H1 (cell line): ENCODE measurements at regions not wholly inside any gene's neighbourhood (a gene's known extent, or its start where the extent isn't known, plus 50 kb on each side); places are given as distances from the start of the nearest gene placed in this dataset.

ENCODE experiments used
- CTCF ChIA-PET: fragments of 300-600 bp; sonication (Branson Sonifier 250); formaldehyde crosslinking; loops from one replicate; lab custom pipeline; 2021; ENCODE audit not compliant: partially characterized antibody; lab: Charles Lee
- POLR2A ChIA-PET: fragments of 300-600 bp; sonication (Branson Sonifier 250); formaldehyde crosslinking; loops from one replicate; lab custom pipeline; 2021; ENCODE audit warnings: inconsistent platforms; ENCODE audit not compliant: partially characterized antibody; lab: Charles Lee
- DNase-seq, 2 experiments: peaks; one replicate each; pipeline versions ENCODE4 v3.0.0 to v3.0.0-alpha.2; 2010 to 2022; ENCODE audit warnings: low spot score in 2 of 2, low read depth in 1 of 2, mixed read lengths in 1 of 2
- FAIRE-seq: peaks from 2 replicates; lab custom pipeline; 2011; peaks lifted over from hg19 to GRCh38; lab: Jason Lieb, UNC
- H2AFZ ChIP-seq: 2 replicates; pipeline ENCODE4 v1.8.1; 2012; ENCODE audit warnings: low read length, inconsistent platforms
- H2AK5ac ChIP-seq: 2 replicates; pipeline ENCODE4 v1.6.1; 2013; ENCODE audit warnings: low read depth, low read length
- H2BK120ac ChIP-seq: replicated peaks from 2 replicates; pipeline ENCODE3; 2013; ENCODE audit warnings: low read depth, low read length, inconsistent platforms
- H2BK12ac ChIP-seq: 2 replicates; pipeline ENCODE4 v1.6.1; 2013; ENCODE audit warnings: low read depth, low read length
- H2BK15ac ChIP-seq: 2 replicates; pipeline ENCODE4 v1.6.1; 2013; ENCODE audit warnings: low read length
- H2BK20ac ChIP-seq: 2 replicates; pipeline ENCODE4 v1.6.1; 2013; ENCODE audit warnings: low read length
- H2BK5ac ChIP-seq: 2 replicates; pipeline ENCODE4 v1.6.1; 2013; ENCODE audit warnings: low read depth, low read length
- H3K14ac ChIP-seq: 2 replicates; pipeline ENCODE4 v1.6.1; 2013; ENCODE audit warnings: inconsistent platforms; ENCODE audit not compliant: insufficient read length
- H3K18ac ChIP-seq: 2 replicates; pipeline ENCODE4 v1.6.1; 2013; ENCODE audit warnings: low read length; ENCODE audit errors: extremely low read depth
- H3K23ac ChIP-seq: 2 replicates; pipeline ENCODE4 v1.6.1; 2013; ENCODE audit warnings: inconsistent platforms; ENCODE audit not compliant: insufficient read length
- H3K23me2 ChIP-seq: 2 replicates; pipeline ENCODE4 v1.6.1; 2013; ENCODE audit warnings: low read depth, low read length
- H3K27ac ChIP-seq: 2 replicates; pipeline ENCODE4 v1.6.1; 2011; ENCODE audit warnings: low read depth, low read length, inconsistent platforms
- H3K27me3 ChIP-seq, 4 experiments: replicated peaks in 1 of 4; 1 replicate in 1 of 4; 2 replicates in 3 of 4; pipeline versions ENCODE4 v1.6.1 to v1.8.1; 2011 to 2013; ENCODE audit warnings: low read length in 3 of 4, mild to moderate bottlenecking in 3 of 4, inconsistent platforms in 2 of 4, mixed read lengths in 2 of 4, moderate library complexity in 1 of 4; ENCODE audit not compliant: control insufficient read depth in 3 of 4, insufficient read depth in 3 of 4; ENCODE audit errors: extremely low read depth in 1 of 4
- H3K36me3 ChIP-seq, 4 experiments: 2 replicates each; pipeline versions ENCODE4 v1.6.1 to v1.8.1; 2011 to 2013; ENCODE audit warnings: mild to moderate bottlenecking in 4 of 4, low read length in 3 of 4, moderate library complexity in 2 of 4, control low read depth in 1 of 4, inconsistent platforms in 1 of 4; ENCODE audit not compliant: insufficient read depth in 4 of 4, control insufficient read depth in 2 of 4
- H3K4ac ChIP-seq: replicated peaks from 2 replicates; pipeline ENCODE3; 2013; ENCODE audit warnings: low read length, low read depth, mixed read lengths, inconsistent platforms; ENCODE audit not compliant: insufficient read length
- H3K4me1 ChIP-seq, 4 experiments: replicated peaks in 1 of 4; 1 replicate in 1 of 4; 2 replicates in 3 of 4; pipeline versions ENCODE4 v1.6.1 to v1.8.1; 2011 to 2013; ENCODE audit warnings: low read length in 3 of 4, inconsistent platforms in 2 of 4, mixed read lengths in 1 of 4; ENCODE audit not compliant: insufficient read depth in 4 of 4, control insufficient read depth in 3 of 4
- H3K4me2 ChIP-seq, 2 experiments: 2 replicates each; pipeline versions ENCODE4 v1.6.1 to v1.8.1; 2011 to 2013; ENCODE audit warnings: low read depth in 2 of 2, low read length in 2 of 2, control low read depth in 1 of 2, inconsistent platforms in 1 of 2, mild to moderate bottlenecking in 1 of 2; ENCODE audit not compliant: insufficient read depth in 1 of 2
- H3K4me3 ChIP-seq, 4 experiments: fragments of 200-600, 300-600 bp in 1 of 4; sonication (generic), shearing (Covaris generic), sonication (Bioruptor Twin) in 1 of 4; 2 replicates each; pipeline versions ENCODE4 v1.5.1 to v1.8.1; 2011 to 2016; ENCODE audit warnings: low read length in 4 of 4, low read depth in 3 of 4, control low read depth in 2 of 4, inconsistent platforms in 2 of 4, mild to moderate bottlenecking in 2 of 4, mixed read lengths in 1 of 4, moderate library complexity in 1 of 4; ENCODE audit not compliant: insufficient read depth in 2 of 4; ENCODE audit errors: extremely low read depth in 1 of 4
- H3K56ac ChIP-seq: replicated peaks from 2 replicates; pipeline ENCODE3; 2013; ENCODE audit warnings: low read depth, mild to moderate bottlenecking, mixed read lengths, low read length, inconsistent platforms; ENCODE audit not compliant: insufficient read length
- H3K79me1 ChIP-seq: 2 replicates; pipeline ENCODE4 v1.6.1; 2013; ENCODE audit warnings: low read depth, low read length, control low read depth
- H3K79me2 ChIP-seq, 2 experiments: 2 replicates each; pipeline versions ENCODE4 v1.6.1 to v1.8.1; 2012 to 2013; ENCODE audit warnings: low read length in 2 of 2, mild to moderate bottlenecking in 2 of 2, inconsistent platforms in 1 of 2; ENCODE audit not compliant: insufficient read depth in 2 of 2, control insufficient read depth in 1 of 2
- H3K9ac ChIP-seq, 4 experiments: replicated peaks in 1 of 4; 1 replicate in 1 of 4; 2 replicates in 3 of 4; pipeline versions ENCODE4 v1.6.1 to v1.8.1; 2011 to 2013; ENCODE audit warnings: low read depth in 3 of 4, low read length in 3 of 4, control low read depth in 2 of 4, mild to moderate bottlenecking in 2 of 4, moderate library complexity in 2 of 4, inconsistent platforms in 1 of 4; ENCODE audit errors: extremely low read depth in 1 of 4
- H3K9me3 ChIP-seq, 2 experiments: 2 replicates each; pipeline versions ENCODE4 v1.6.1 to v1.8.1; 2012 to 2013; ENCODE audit warnings: mild to moderate bottlenecking in 2 of 2, moderate library complexity in 2 of 2, control low read depth in 1 of 2, inconsistent platforms in 1 of 2, low read depth in 1 of 2, low read length in 1 of 2, mixed read lengths in 1 of 2; ENCODE audit not compliant: insufficient read depth in 2 of 2
- H4K20me1 ChIP-seq, 2 experiments: replicated peaks in 1 of 2; 2 replicates each; pipeline versions ENCODE3 to v1.8.1; 2011 to 2013; ENCODE audit warnings: inconsistent platforms in 2 of 2, low read length in 2 of 2, mild to moderate bottlenecking in 1 of 2; ENCODE audit not compliant: insufficient read depth in 2 of 2, control insufficient read depth in 1 of 2
- H4K5ac ChIP-seq: 2 replicates; pipeline ENCODE4 v1.6.1; 2013; ENCODE audit warnings: low read length, low read depth, mixed read lengths, inconsistent platforms; ENCODE audit not compliant: insufficient read length
- H4K8ac ChIP-seq: 2 replicates; pipeline ENCODE4 v1.8.0; 2013; ENCODE audit warnings: mild to moderate bottlenecking, moderate library complexity, low read length, inconsistent platforms; ENCODE audit not compliant: insufficient read depth; ENCODE audit errors: extremely low read depth
- H4K91ac ChIP-seq: replicated peaks from 2 replicates; pipeline ENCODE3; 2013; ENCODE audit warnings: low read length, mixed read lengths, inconsistent platforms; ENCODE audit not compliant: insufficient read length
- EP300 ChIP-seq, 2 experiments: IDR thresholded peaks; 1 replicate in 1 of 2; 2 replicates in 1 of 2; pipeline ENCODE4 v1.6.1; 2011 to 2012; ENCODE audit warnings: low read depth in 2 of 2, low read length in 2 of 2, mild to moderate bottlenecking in 2 of 2, borderline replicate concordance in 1 of 2, inconsistent platforms in 1 of 2, moderate library complexity in 1 of 2
- KDM4A ChIP-seq: IDR thresholded peaks from one replicate; pipeline ENCODE4 v1.7.1; 2012; ENCODE audit warnings: low read depth, mild to moderate bottlenecking, moderate library complexity, low read length, inconsistent platforms; ENCODE audit not compliant: severe bottlenecking
- MAFK ChIP-seq: IDR thresholded peaks from 2 replicates; pipeline ENCODE4 v1.6.1; 2012; ENCODE audit warnings: low read depth, mild to moderate bottlenecking, improper control_type of control experiment, low read length
- RBBP5 ChIP-seq: IDR thresholded peaks from 2 replicates; pipeline ENCODE4 v1.7.1; 2012; ENCODE audit warnings: low read depth, mild to moderate bottlenecking, inconsistent platforms, low read length, moderate library complexity, borderline replicate concordance
- RFX5 ChIP-seq: IDR thresholded peaks from 2 replicates; pipeline ENCODE4 v1.6.1; 2011; ENCODE audit warnings: low read depth, low read length, improper control_type of control experiment, borderline replicate concordance
- SUZ12 ChIP-seq: fragments of 200-600 bp; sonication (generic); IDR thresholded peaks from 2 replicates; pipeline ENCODE4 v1.6.1; 2012; ENCODE audit warnings: mild to moderate bottlenecking, inconsistent platforms, low read length, moderate library complexity, mixed read lengths
- TEAD4 ChIP-seq: IDR thresholded peaks from 2 replicates; pipeline ENCODE4 v1.6.1; 2012; ENCODE audit warnings: low read depth, low read length, inconsistent platforms, mixed read lengths
- YY1 ChIP-seq: IDR thresholded peaks from 2 replicates; pipeline ENCODE4 v1.6.1; 2011; ENCODE audit warnings: low read depth, mild to moderate bottlenecking, low read length
- WGBS, 2 experiments: shearing (Covaris generic) in 1 of 2; methylation state at CpG; one replicate each; pipeline versions ENCODE4 v1.1.6 to v1.1.7; 2013 to 2015; ENCODE audit warnings: low lambda C conversion rate in 2 of 2, mixed read lengths in 2 of 2, inconsistent platforms in 1 of 2, low coverage in 1 of 2, missing lambda C conversion rate in 1 of 2; ENCODE audit not compliant: insufficient replicate concordance in 2 of 2, insufficient coverage in 1 of 2, insufficient read length in 1 of 2; ENCODE audit errors: extremely low coverage in 1 of 2, missing lambda C conversion rate in 1 of 2; 5-methylcytosine and 5-hydroxymethylcytosine counted together

- FAIRE-seq = no peak
- Histone ChIP-seq H3K23ac (no peak overlapping the region), H3K36me3 (no peaks in the 10 kb centered on the region), H3K27ac (no peak overlapping the region), H2AK5ac (no peak overlapping the region), H2BK15ac (no peak overlapping the region), H3K4ac (no peak overlapping the region)
- DNase-seq = no peak
- no peak for TF ChIP-seq SUZ12
- TF ChIP-seq EP300 (IDR thresholded peaks at IDR 0.05; ENCODE audit: borderline replicate concordance in 1 of 2, low read depth in 2 of 2, low read length in 2 of 2) = no peak
- no peak for TF ChIP-seq RBBP5
- TF ChIP-seq YY1 = no peak
- no peak for TF ChIP-seq RFX5
- TF ChIP-seq MAFK = no peak
- TF ChIP-seq KDM4A = no peak
- no peak for TF ChIP-seq TEAD4
- TF ChIP-seq, all 59 proteins: peak for 0
- Histone ChIP-seq H3K56ac (no peak overlapping the region), H3K4me1 (no peaks in the 10 kb centered on the region), H4K20me1 (no peaks in the 10 kb centered on the region), H4K91ac (no peak overlapping the region), H4K8ac (no peak overlapping the region), H2BK12ac (no peak overlapping the region), H4K5ac (no peak overlapping the region), H2AFZ (no peak overlapping the region), H3K4me3 (no peak overlapping the region), H2BK20ac (no peak overlapping the region), H3K27me3 (no peaks in the 10 kb centered on the region), H2BK120ac (no peak overlapping the region), H3K4me2 (no peak overlapping the region), H3K18ac (no peak overlapping the region), H3K79me2 (no peaks in the 10 kb centered on the region), H3K79me1 (no peaks in the 10 kb centered on the region), H3K9ac (no peak overlapping the region), H3K23me2 (no peaks in the 10 kb centered on the region), H3K9me3 (no peaks in the 10 kb centered on the region), H2BK5ac (no peak overlapping the region), H3K14ac (no peak overlapping the region)
- 95% methylated on average over 2 of the region's 2 CpGs; no CpG with 5 or more reads in 1 of the 2 experiments for WGBS, 2 experiments
- CTCF ChIA-PET = no interaction called here
- POLR2A ChIA-PET = no interaction called here
Observed at GRCh38 chr11:91314521-91314920, 910.1 kb upstream of the FAT3 start.
